ENCODE measurements at regions not wholly inside any gene's neighbourhood (a gene's known extent, or its start where the extent isn't known, plus 50 kb on each side); places are given as distances from the start of the nearest gene placed in this dataset.
"Not testable (repeated sequence)": the region's sequence is repeated elsewhere in the genome, so short reads cannot be mapped to it uniquely, and the experiment has no call there.

GRCh38 chr11:3476937-3477885, 98.3 kb upstream of the ZNF195 start:
- not testable (repeated sequence) for H3K9ac ChIP-seq (ENCODE audit: low read length); H4K20me1 ChIP-seq (ENCODE audit: low read depth, low read length); H3K9me3 ChIP-seq (ENCODE audit: insufficient read depth, low read length); H3K4me3 ChIP-seq (ENCODE audit: insufficient read depth, low read length, poor library complexity, severe bottlenecking); H3K27me3 ChIP-seq (ENCODE audit: low read length); H3K36me3 ChIP-seq (ENCODE audit: low read length); H3K9me2 ChIP-seq (replicated peaks; ENCODE audit: insufficient read depth, low read length); H3K27ac ChIP-seq (ENCODE audit: low read depth, low read length); H2AFZ ChIP-seq (ENCODE audit: low read depth, low read length, severe bottlenecking); H3F3A ChIP-seq (ENCODE audit: insufficient read depth); H3K4me2 ChIP-seq (ENCODE audit: low read depth, low read length, poor library complexity, severe bottlenecking); H3K79me2 ChIP-seq (ENCODE audit: insufficient read depth, low read length)
- peak; percentile 11 for TF ChIP-seq CTCF (IDR thresholded peaks at IDR 0.05; ENCODE audit: insufficient read depth, low read length, poor library complexity, severe bottlenecking)

GRCh38 chr11:3476084-3476936, 97.4 kb upstream of the ZNF195 start:
- H3K9me3 ChIP-seq (ENCODE audit: insufficient read depth, low read length); H4K20me1 ChIP-seq (ENCODE audit: low read depth, low read length); H3F3A ChIP-seq (ENCODE audit: insufficient read depth); H3K4me3 ChIP-seq (ENCODE audit: insufficient read depth, low read length, poor library complexity, severe bottlenecking); H3K9ac ChIP-seq (ENCODE audit: low read length); H3K27me3 ChIP-seq (ENCODE audit: low read length); H3K9me2 ChIP-seq (replicated peaks; ENCODE audit: insufficient read depth, low read length); H3K36me3 ChIP-seq (ENCODE audit: low read length); H3K4me2 ChIP-seq (ENCODE audit: low read depth, low read length, poor library complexity, severe bottlenecking); H3K79me2 ChIP-seq (ENCODE audit: insufficient read depth, low read length); H3K27ac ChIP-seq (ENCODE audit: low read depth, low read length); H2AFZ ChIP-seq (ENCODE audit: low read depth, low read length, severe bottlenecking): not testable (repeated sequence)

- not testable (repeated sequence) for H3K27ac ChIP-seq (ENCODE audit: low read depth, low read length); H3K36me3 ChIP-seq (ENCODE audit: low read length); H3K4me2 ChIP-seq (ENCODE audit: low read depth, low read length, poor library complexity, severe bottlenecking); H2AFZ ChIP-seq (ENCODE audit: low read depth, low read length, severe bottlenecking); H3K27me3 ChIP-seq (ENCODE audit: low read length); H4K20me1 ChIP-seq (ENCODE audit: low read depth, low read length); H3F3A ChIP-seq (ENCODE audit: insufficient read depth); H3K4me3 ChIP-seq (ENCODE audit: insufficient read depth, low read length, poor library complexity, severe bottlenecking); H3K9ac ChIP-seq (ENCODE audit: low read length); H3K9me3 ChIP-seq (ENCODE audit: insufficient read depth, low read length); H3K9me2 ChIP-seq (replicated peaks; ENCODE audit: insufficient read depth, low read length); H3K79me2 ChIP-seq (ENCODE audit: insufficient read depth, low read length)
These were observed 90.0 kb upstream of the ZNF195 start for GRCh38 chr11:3468963-3469362.

GRCh38 chr11:3467599-3467998, 88.7 kb upstream of the ZNF195 start:
- not testable (repeated sequence) for H3K36me3 ChIP-seq (ENCODE audit: low read length); H3K27ac ChIP-seq (ENCODE audit: low read depth, low read length); H3K9me2 ChIP-seq (replicated peaks; ENCODE audit: insufficient read depth, low read length); H3K79me2 ChIP-seq (ENCODE audit: insufficient read depth, low read length); H2AFZ ChIP-seq (ENCODE audit: low read depth, low read length, severe bottlenecking); H3K4me2 ChIP-seq (ENCODE audit: low read depth, low read length, poor library complexity, severe bottlenecking); H4K20me1 ChIP-seq (ENCODE audit: low read depth, low read length); H3K9ac ChIP-seq (ENCODE audit: low read length); H3F3A ChIP-seq (ENCODE audit: insufficient read depth); H3K4me3 ChIP-seq (ENCODE audit: insufficient read depth, low read length, poor library complexity, severe bottlenecking); H3K9me3 ChIP-seq (ENCODE audit: insufficient read depth, low read length); H3K27me3 ChIP-seq (ENCODE audit: low read length)

- H3K27ac ChIP-seq (ENCODE audit: low read depth, low read length); H3K79me2 ChIP-seq (ENCODE audit: insufficient read depth, low read length); H4K20me1 ChIP-seq (ENCODE audit: low read depth, low read length); H3K9me3 ChIP-seq (ENCODE audit: insufficient read depth, low read length); H3K9me2 ChIP-seq (replicated peaks; ENCODE audit: insufficient read depth, low read length); H3K4me2 ChIP-seq (ENCODE audit: low read depth, low read length, poor library complexity, severe bottlenecking); H3K9ac ChIP-seq (ENCODE audit: low read length); H3K36me3 ChIP-seq (ENCODE audit: low read length); H2AFZ ChIP-seq (ENCODE audit: low read depth, low read length, severe bottlenecking); H3K4me3 ChIP-seq (ENCODE audit: insufficient read depth, low read length, poor library complexity, severe bottlenecking); H3K27me3 ChIP-seq (ENCODE audit: low read length); H3F3A ChIP-seq (ENCODE audit: insufficient read depth): not testable (repeated sequence)
These were observed 76.7 kb upstream of the ZNF195 start for GRCh38 chr11:3455666-3456065.

Measured in SU-DHL-6 (cell line).